ENCODE measurements at regions not wholly inside any gene's neighbourhood (a gene's known extent, or its start where the extent isn't known, plus 50 kb on each side); places are given as distances from the start of the nearest gene placed in this dataset.

- no TSS peak for BruUV-seq (replicated peaks)
- in situ Hi-C loops (cut with MboI) (no loop called here), intact Hi-C loops (cut with micrococcal nuclease; ENCODE audit: unreplicated experiment) (no loop called here)
- Histone ChIP-seq H3K4me3 (no peak overlapping the region), H3K9ac (ENCODE audit: control insufficient read depth, insufficient read depth, low read length) (no peak overlapping the region), H3K4me1 (ENCODE audit: control insufficient read depth, insufficient read depth, low read length) (no peaks in the 10 kb centered on the region), H3K36me3 (ENCODE audit: control insufficient read depth in 2 of 2, insufficient read depth in 2 of 2, low read length in 1 of 2) (no peaks in the 10 kb centered on the region), H3K9me3 (replicated peaks; ENCODE audit: control insufficient read depth, insufficient read depth, low read length) (no peaks in the 10 kb centered on the region), H3K27ac (ENCODE audit: control insufficient read depth, insufficient read depth) (no peak overlapping the region), H4K20me1 (ENCODE audit: control insufficient read depth, insufficient read depth) (no peaks in the 10 kb centered on the region), H3K79me2 (ENCODE audit: control insufficient read depth, insufficient read depth, low read length) (no peaks in the 10 kb centered on the region), H3K27me3 (replicated peaks in 1 of 2; ENCODE audit: control insufficient read depth in 2 of 2, insufficient read depth in 2 of 2, low read length in 1 of 2) (no peaks in the 10 kb centered on the region), H2AFZ (ENCODE audit: control insufficient read depth, low read depth, low read length) (no peak overlapping the region), H3K4me2 (ENCODE audit: control insufficient read depth, insufficient read depth) (no peak overlapping the region)
- no peak; the same call in 2 of the 3 replicates for ATAC-seq
- 0% methylated on average over 1 of the region's 1 CpG for WGBS (ENCODE audit: insufficient coverage, insufficient replicate concordance, low lambda C conversion rate, missing lambda C conversion rate)
- ChIA-PET RAD21 (ENCODE audit: unreplicated experiment) (no interaction called here), SMC1A (ENCODE audit: uncharacterized antibody, unreplicated experiment) (no interaction called here), POLR2A (no interaction called here), CTCF (no interaction called here)
- DNase-seq (ENCODE audit: low read depth, low spot score): no peak
- FAIRE-seq: no peak
- TF ChIP-seq BCL11A (IDR thresholded peaks at IDR 0.05; ENCODE audit: low read depth, low read length): no peak
- no peak for TF ChIP-seq IKZF2 (IDR thresholded peaks at IDR 0.05)
- no peak for TF ChIP-seq KAT2A (conservative IDR thresholded peaks at IDR 0.05; ENCODE audit: control insufficient read depth, low read depth, low read length)
Measured at GRCh38 chr7:97454636-97455035, 277.2 kb upstream of the TAC1 start.

- ChIA-PET CTCF (no interaction called here), POLR2A (no interaction called here), SMC1A (ENCODE audit: uncharacterized antibody, unreplicated experiment) (no interaction called here), RAD21 (ENCODE audit: unreplicated experiment) (no interaction called here)
- ATAC-seq (no peak), FAIRE-seq (no peak), DNase-seq (ENCODE audit: low read depth, low spot score) (no peak)
- no peak overlapping the region for H3K27ac ChIP-seq (ENCODE audit: control insufficient read depth, insufficient read depth)
- WGBS (ENCODE audit: insufficient coverage, insufficient replicate concordance, low lambda C conversion rate, missing lambda C conversion rate): 32% methylated on average over 3 of the region's 3 CpGs
- H3K9me3 ChIP-seq (replicated peaks; ENCODE audit: control insufficient read depth, insufficient read depth, low read length): no peaks in the 10 kb centered on the region; the same call in 2 of the 3 replicates
- in situ Hi-C loops (cut with MboI) (no loop called here), intact Hi-C loops (cut with micrococcal nuclease; ENCODE audit: unreplicated experiment) (no loop called here)
- no peak overlapping the region for H2AFZ ChIP-seq (ENCODE audit: control insufficient read depth, low read depth, low read length)
- H3K9ac ChIP-seq (ENCODE audit: control insufficient read depth, insufficient read depth, low read length): no peak overlapping the region
- no peaks in the 10 kb centered on the region for H3K36me3 ChIP-seq (ENCODE audit: control insufficient read depth in 2 of 2, insufficient read depth in 2 of 2, low read length in 1 of 2)
- no peaks in the 10 kb centered on the region for H3K27me3 ChIP-seq (replicated peaks in 1 of 2; ENCODE audit: control insufficient read depth in 2 of 2, insufficient read depth in 2 of 2, low read length in 1 of 2)
- H3K4me3 ChIP-seq: no peak overlapping the region
- no peaks in the 10 kb centered on the region for H4K20me1 ChIP-seq (ENCODE audit: control insufficient read depth, insufficient read depth)
- no peaks in the 10 kb centered on the region for H3K4me1 ChIP-seq (ENCODE audit: control insufficient read depth, insufficient read depth, low read length)
- no peak overlapping the region for H3K4me2 ChIP-seq (ENCODE audit: control insufficient read depth, insufficient read depth)
- no TSS peak for BruUV-seq (replicated peaks)
- no peaks in the 10 kb centered on the region for H3K79me2 ChIP-seq (ENCODE audit: control insufficient read depth, insufficient read depth, low read length)
- TF ChIP-seq SUPT20H (IDR thresholded peaks at IDR 0.05; ENCODE audit: borderline replicate concordance, control insufficient read depth, low read depth, low read length): no peak
- no peak for TF ChIP-seq SIN3A (IDR thresholded peaks at IDR 0.05; ENCODE audit: low read depth, low read length)
- TF ChIP-seq CHD4 (IDR thresholded peaks at IDR 0.05): no peak
- no peak for TF ChIP-seq BCL11A (IDR thresholded peaks at IDR 0.05; ENCODE audit: low read depth, low read length)
- TF ChIP-seq TCF7 (IDR thresholded peaks at IDR 0.05; ENCODE audit: borderline replicate concordance): no peak
- no peak for TF ChIP-seq ASH2L (IDR thresholded peaks at IDR 0.05; ENCODE audit: borderline replicate concordance, low read depth)
- no peak for TF ChIP-seq ZNF274 (IDR thresholded peaks at IDR 0.05; ENCODE audit: insufficient read depth, insufficient read length)
- no peak for TF ChIP-seq SREBF1 (IDR thresholded peaks at IDR 0.05; ENCODE audit: low read length)
- TF ChIP-seq ZNF24 (IDR thresholded peaks at IDR 0.05): no peak
- TF ChIP-seq ZSCAN29 (IDR thresholded peaks at IDR 0.05): no peak
- no peak for TF ChIP-seq E2F4 (IDR thresholded peaks at IDR 0.05; ENCODE audit: low read depth, low read length)
- no peak for TF ChIP-seq HDGF (IDR thresholded peaks at IDR 0.05)
- TF ChIP-seq, protein P1, sequence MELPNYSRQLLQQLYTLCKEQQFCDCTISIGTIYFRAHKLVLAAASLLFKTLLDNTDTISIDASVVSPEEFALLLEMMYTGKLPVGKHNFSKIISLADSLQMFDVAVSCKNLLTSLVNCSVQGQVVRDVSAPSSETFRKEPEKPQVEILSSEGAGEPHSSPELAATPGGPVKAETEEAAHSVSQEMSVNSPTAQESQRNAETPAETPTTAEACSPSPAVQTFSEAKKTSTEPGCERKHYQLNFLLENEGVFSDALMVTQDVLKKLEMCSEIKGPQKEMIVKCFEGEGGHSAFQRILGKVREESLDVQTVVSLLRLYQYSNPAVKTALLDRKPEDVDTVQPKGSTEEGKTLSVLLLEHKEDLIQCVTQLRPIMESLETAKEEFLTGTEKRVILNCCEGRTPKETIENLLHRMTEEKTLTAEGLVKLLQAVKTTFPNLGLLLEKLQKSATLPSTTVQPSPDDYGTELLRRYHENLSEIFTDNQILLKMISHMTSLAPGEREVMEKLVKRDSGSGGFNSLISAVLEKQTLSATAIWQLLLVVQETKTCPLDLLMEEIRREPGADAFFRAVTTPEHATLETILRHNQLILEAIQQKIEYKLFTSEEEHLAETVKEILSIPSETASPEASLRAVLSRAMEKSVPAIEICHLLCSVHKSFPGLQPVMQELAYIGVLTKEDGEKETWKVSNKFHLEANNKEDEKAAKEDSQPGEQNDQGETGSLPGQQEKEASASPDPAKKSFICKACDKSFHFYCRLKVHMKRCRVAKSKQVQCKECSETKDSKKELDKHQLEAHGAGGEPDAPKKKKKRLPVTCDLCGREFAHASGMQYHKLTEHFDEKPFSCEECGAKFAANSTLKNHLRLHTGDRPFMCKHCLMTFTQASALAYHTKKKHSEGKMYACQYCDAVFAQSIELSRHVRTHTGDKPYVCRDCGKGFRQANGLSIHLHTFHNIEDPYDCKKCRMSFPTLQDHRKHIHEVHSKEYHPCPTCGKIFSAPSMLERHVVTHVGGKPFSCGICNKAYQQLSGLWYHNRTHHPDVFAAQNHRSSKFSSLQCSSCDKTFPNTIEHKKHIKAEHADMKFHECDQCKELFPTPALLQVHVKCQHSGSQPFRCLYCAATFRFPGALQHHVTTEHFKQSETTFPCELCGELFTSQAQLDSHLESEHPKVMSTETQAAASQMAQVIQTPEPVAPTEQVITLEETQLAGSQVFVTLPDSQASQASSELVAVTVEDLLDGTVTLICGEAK (IDR thresholded peaks at IDR 0.05; ENCODE audit: borderline replicate concordance): no peak
Measured at GRCh38 chr7:97457054-97457453, 274.8 kb upstream of the TAC1 start.

Measured in GM12878 (cell line).